GM18508 (cell line): ENCODE measurements at regions not wholly inside any gene's neighbourhood (a gene's known extent, or its start where the extent isn't known, plus 50 kb on each side); places are given as distances from the start of the nearest gene placed in this dataset.
"Not testable (repeated sequence)": the region's sequence is repeated elsewhere in the genome, so short reads cannot be mapped to it uniquely, and the experiment has no call there.

Source experiments
- ATAC-seq: cut with Tn5 transposase; IDR thresholded peaks from one replicate; pipeline ENCODE4 v1.9.1; 2021; ENCODE audit warnings: moderate number of reproducible peaks; ENCODE audit not compliant: insufficient read depth, unreplicated experiment

GRCh38 chr1:232329103-232329813 is 300.7 kb downstream of the SIPA1L2 start:
- ATAC-seq: no peak

GRCh38 chr1:232328486-232329102 is 301.3 kb downstream of the SIPA1L2 start:
- ATAC-seq: no peak

- no peak for ATAC-seq
These were observed 302.0 kb downstream of the SIPA1L2 start for GRCh38 chr1:232327899-232328298.

GRCh38 chr1:232327269-232327668 is 302.7 kb downstream of the SIPA1L2 start:
- ATAC-seq: no peak

- ATAC-seq: no peak
These were observed 307.7 kb downstream of the SIPA1L2 start for GRCh38 chr1:232322162-232322734.

- ATAC-seq: no peak
These were observed 310.3 kb downstream of the SIPA1L2 start for GRCh38 chr1:232319518-232320210.

- no peak for ATAC-seq
These were observed 310.9 kb downstream of the SIPA1L2 start for GRCh38 chr1:232319072-232319471.

GRCh38 chr1:232318143-232318542 is 311.8 kb downstream of the SIPA1L2 start:
- no peak for ATAC-seq

- ATAC-seq: no peak
These were observed 312.6 kb downstream of the SIPA1L2 start for GRCh38 chr1:232317350-232317749.

GRCh38 chr1:232316864-232317263 is 313.1 kb downstream of the SIPA1L2 start:
- no peak for ATAC-seq

GRCh38 chr1:232313876-232314275 is 316.1 kb downstream of the SIPA1L2 start:
- ATAC-seq: not testable (repeated sequence)

GRCh38 chr1:232310541-232310940 is 319.4 kb downstream of the SIPA1L2 start:
- no peak for ATAC-seq

GRCh38 chr1:232308616-232309015 is 321.3 kb downstream of the SIPA1L2 start:
- no peak for ATAC-seq

GRCh38 chr1:232307296-232308017 is 322.5 kb downstream of the SIPA1L2 start:
- no peak for ATAC-seq

- no peak for ATAC-seq
These were observed 323.5 kb downstream of the SIPA1L2 start for GRCh38 chr1:232306269-232306961.

- ATAC-seq: no peak
These were observed 324.9 kb downstream of the SIPA1L2 start for GRCh38 chr1:232305050-232305449.

- ATAC-seq: no peak
These were observed 326.7 kb downstream of the SIPA1L2 start for GRCh38 chr1:232303222-232303620.

- ATAC-seq: no peak
These were observed 327.3 kb downstream of the SIPA1L2 start for GRCh38 chr1:232302376-232303221.

- no peak for ATAC-seq
These were observed 328.7 kb downstream of the SIPA1L2 start for GRCh38 chr1:232301246-232301645.
